Calu3 (cell line): ENCODE measurements at regions not wholly inside any gene's neighbourhood (a gene's known extent, or its start where the extent isn't known, plus 50 kb on each side); places are given as distances from the start of the nearest gene placed in this dataset.

Experiments used
- BruUV-seq: library from RNA; stranded (reverse); fragments of 400-500 nt; replicated peaks from 2 replicates; lab custom pipeline; 2021; lab: Mats Ljungman, UMichigan
- CTCF ChIA-PET: fragments of 300-600 bp; sonication (Branson Sonifier 250); formaldehyde crosslinking; loops from one replicate; lab custom pipeline; 2022; ENCODE audit warnings: antibody characterized with exemption; lab: Charles Lee
- DNase-seq: peaks from one replicate; pipeline ENCODE4 v3.0.0; 2022
- H3K27ac Mint-ChIP-seq: one replicate; pipeline ENCODE4 v1.8.0; 2022; ENCODE audit warnings: mixed read lengths; ENCODE audit not compliant: unreplicated experiment
- H3K27me3 Mint-ChIP-seq: one replicate; pipeline ENCODE4 v1.8.0; 2022; ENCODE audit warnings: mixed read lengths; ENCODE audit not compliant: unreplicated experiment
- H3K36me3 Mint-ChIP-seq: one replicate; pipeline ENCODE4 v1.8.0; 2022; ENCODE audit warnings: mild to moderate bottlenecking, moderate library complexity, mixed read lengths; ENCODE audit not compliant: insufficient read depth, unreplicated experiment
- H3K4me1 Mint-ChIP-seq: one replicate; pipeline ENCODE4 v1.8.0; 2022; ENCODE audit warnings: mild to moderate bottlenecking, low read depth, mixed read lengths; ENCODE audit not compliant: unreplicated experiment
- H3K4me3 Mint-ChIP-seq: one replicate; pipeline ENCODE4 v1.8.0; 2022; ENCODE audit warnings: mild to moderate bottlenecking, low read depth, moderate library complexity, mixed read lengths; ENCODE audit not compliant: unreplicated experiment
- H3K9me3 Mint-ChIP-seq: one replicate; pipeline ENCODE4 v1.8.0; 2022; ENCODE audit warnings: low read depth, mixed read lengths; ENCODE audit not compliant: unreplicated experiment
- intact Hi-C: fragments of 100-400 bp; cut with micrococcal nuclease; formaldehyde crosslinking; loops from one replicate; pipeline ENCODE4 v1.10.0; 2022; ENCODE audit not compliant: unreplicated experiment
- TF ChIP-seq, protein P1 (sequence below): fragments of 200-600 bp; IDR thresholded peaks from one replicate; pipeline ENCODE4 v1.8.0; 2022; ENCODE audit warnings: antibody characterized with exemption; ENCODE audit not compliant: unreplicated experiment

DNA sequence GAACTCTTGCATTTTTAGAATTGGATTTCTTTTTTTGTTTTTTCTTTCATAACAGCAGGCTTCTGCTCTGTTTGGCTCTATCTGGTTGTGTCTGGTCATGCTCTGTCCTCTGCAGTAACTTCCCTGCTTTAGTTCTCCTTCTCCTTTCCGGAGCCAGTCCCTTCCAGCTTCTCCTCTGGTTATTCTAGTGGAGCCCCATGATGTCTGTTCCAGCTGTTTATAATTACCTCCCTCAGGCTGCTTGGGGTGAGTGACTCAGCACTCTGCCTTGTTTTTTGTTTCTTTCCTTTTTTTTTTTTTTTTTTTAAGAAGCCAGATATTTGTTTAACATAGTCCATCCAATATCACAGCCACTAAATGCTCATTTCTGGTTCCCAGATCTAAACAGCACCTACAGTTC is 409.6 kb downstream of the MAFB start:
- H3K27ac Mint-ChIP-seq = no peak overlapping the region
- intact Hi-C loops = no loop called here
- CTCF ChIA-PET = interaction anchor here (0.9 kb wide), 1 partner anchor 29 kb away, joined by 3 read pairs; no protein-coding TSS in a partner anchor
- TF ChIP-seq, protein P1, sequence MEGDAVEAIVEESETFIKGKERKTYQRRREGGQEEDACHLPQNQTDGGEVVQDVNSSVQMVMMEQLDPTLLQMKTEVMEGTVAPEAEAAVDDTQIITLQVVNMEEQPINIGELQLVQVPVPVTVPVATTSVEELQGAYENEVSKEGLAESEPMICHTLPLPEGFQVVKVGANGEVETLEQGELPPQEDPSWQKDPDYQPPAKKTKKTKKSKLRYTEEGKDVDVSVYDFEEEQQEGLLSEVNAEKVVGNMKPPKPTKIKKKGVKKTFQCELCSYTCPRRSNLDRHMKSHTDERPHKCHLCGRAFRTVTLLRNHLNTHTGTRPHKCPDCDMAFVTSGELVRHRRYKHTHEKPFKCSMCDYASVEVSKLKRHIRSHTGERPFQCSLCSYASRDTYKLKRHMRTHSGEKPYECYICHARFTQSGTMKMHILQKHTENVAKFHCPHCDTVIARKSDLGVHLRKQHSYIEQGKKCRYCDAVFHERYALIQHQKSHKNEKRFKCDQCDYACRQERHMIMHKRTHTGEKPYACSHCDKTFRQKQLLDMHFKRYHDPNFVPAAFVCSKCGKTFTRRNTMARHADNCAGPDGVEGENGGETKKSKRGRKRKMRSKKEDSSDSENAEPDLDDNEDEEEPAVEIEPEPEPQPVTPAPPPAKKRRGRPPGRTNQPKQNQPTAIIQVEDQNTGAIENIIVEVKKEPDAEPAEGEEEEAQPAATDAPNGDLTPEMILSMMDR = no peak
- no TSS peak for BruUV-seq
- H3K9me3 Mint-ChIP-seq = no peaks in the 10 kb centered on the region
- no peak for DNase-seq
- H3K36me3 Mint-ChIP-seq = no peaks in the 10 kb centered on the region
- no peaks in the 10 kb centered on the region for H3K4me1 Mint-ChIP-seq
- peaks cover 77% of the 10 kb centered on the region for H3K27me3 Mint-ChIP-seq
- H3K4me3 Mint-ChIP-seq = no peak overlapping the region

DNA sequence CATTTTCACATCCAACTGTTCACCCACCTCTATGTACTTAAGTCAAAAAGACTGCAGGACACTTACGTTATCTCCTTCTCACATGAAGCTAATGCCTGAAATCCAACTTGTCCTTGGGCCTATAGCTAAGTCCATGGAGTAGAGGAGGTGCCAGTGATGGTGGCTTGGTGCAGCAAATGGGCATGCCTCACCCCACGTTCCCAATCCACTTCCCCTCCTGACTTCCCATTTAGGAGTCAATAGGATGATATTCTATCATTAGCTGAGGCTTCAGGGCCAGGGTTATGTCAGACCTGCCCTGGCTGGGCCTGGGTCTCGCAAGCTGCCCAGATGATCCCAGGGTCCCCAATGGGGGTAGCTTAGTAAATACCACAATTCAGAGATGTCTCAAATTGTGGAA is 410.4 kb downstream of the MAFB start:
- intact Hi-C loops = no loop called here
- BruUV-seq = no TSS peak
- Mint-ChIP-seq H3K4me1 (no peaks in the 10 kb centered on the region), H3K9me3 (no peaks in the 10 kb centered on the region), H3K27ac (no peak overlapping the region), H3K27me3 (peaks cover 77% of the 10 kb centered on the region), H3K4me3 (no peak overlapping the region), H3K36me3 (no peaks in the 10 kb centered on the region)
- no peak for DNase-seq
- TF ChIP-seq, protein P1 = no peak
- CTCF ChIA-PET = interaction anchor here (0.9 kb wide), 1 partner anchor 28 kb away, joined by 3 read pairs; no protein-coding TSS in a partner anchor

DNA sequence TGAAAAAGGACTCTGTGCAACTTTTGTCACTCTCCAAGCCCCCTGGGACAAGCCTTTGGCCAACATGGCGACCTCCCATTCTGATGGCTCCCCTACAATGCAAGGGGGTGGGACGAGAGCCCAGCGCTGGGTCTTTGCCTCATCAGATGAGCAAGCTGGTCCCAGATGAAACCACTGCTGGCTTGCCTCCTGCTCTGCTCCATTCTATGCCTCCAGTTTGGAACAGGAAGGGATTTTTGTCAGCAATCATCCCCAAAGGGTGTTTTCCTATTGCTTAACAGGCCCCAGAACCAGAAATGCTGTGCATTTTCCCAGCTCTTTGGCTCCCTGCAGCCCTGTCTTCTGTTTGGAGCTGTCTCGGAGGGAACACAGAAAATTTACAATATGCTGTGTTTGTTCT is 412.7 kb downstream of the MAFB start:
- no TSS peak for BruUV-seq
- no peak overlapping the region for H3K27ac Mint-ChIP-seq
- no peaks in the 10 kb centered on the region for H3K4me1 Mint-ChIP-seq

DNA sequence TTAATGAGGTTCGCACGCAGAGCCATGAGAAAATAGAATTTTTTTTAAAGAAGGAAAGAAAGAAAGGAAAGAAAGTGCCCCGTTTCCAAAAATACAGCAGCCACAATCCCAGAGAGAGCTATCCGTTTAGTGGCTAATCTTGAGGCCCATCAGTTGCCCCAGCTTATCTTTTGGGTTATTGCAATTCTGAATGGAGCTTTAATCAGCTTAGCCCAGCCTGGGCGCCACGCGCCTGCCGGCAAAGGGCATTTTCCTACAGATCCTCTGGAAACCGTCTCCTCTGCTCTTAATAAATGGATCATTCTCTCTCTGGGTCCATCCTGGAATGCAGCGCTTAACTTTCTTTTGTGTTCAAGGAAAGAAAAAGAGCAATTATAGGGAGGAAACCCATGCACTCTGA is 413.3 kb downstream of the MAFB start:
- TF ChIP-seq, protein P1 = no peak
- intact Hi-C loops = no loop called here
- BruUV-seq = no TSS peak
- Mint-ChIP-seq H3K9me3 (no peaks in the 10 kb centered on the region), H3K4me1 (no peaks in the 10 kb centered on the region), H3K4me3 (no peak overlapping the region), H3K27me3 (peaks cover 77% of the 10 kb centered on the region), H3K27ac (no peak overlapping the region), H3K36me3 (no peaks in the 10 kb centered on the region)
- DNase-seq = no peak
- CTCF ChIA-PET = no interaction called here

More for the DNA sequence above, 412.7 kb downstream of the MAFB start:
- CTCF ChIA-PET = interaction anchor here (0.9 kb wide), 1 partner anchor 687 kb away, joined by 3 read pairs; no protein-coding TSS in a partner anchor
- Mint-ChIP-seq H3K9me3 (no peaks in the 10 kb centered on the region), H3K36me3 (no peaks in the 10 kb centered on the region), H3K27me3 (peaks cover 77% of the 10 kb centered on the region), H3K4me3 (no peak overlapping the region)
- intact Hi-C loops = no loop called here
- DNase-seq = no peak
- TF ChIP-seq, protein P1 = no peak
